ENCODE measurements at regions not wholly inside any gene's neighbourhood (a gene's known extent, or its start where the extent isn't known, plus 50 kb on each side); places are given as distances from the start of the nearest gene placed in this dataset.

- no peak for TF ChIP-seq CTCF (IDR thresholded peaks at IDR 0.05; ENCODE audit: extremely low read depth, missing control alignments)
- no peak for DNase-seq (ENCODE audit: low spot score)
These were observed 91.1 kb upstream of the KCNMB2 start for GRCh38 chr3:178445139-178445538.

- no peak for TF ChIP-seq CTCF (IDR thresholded peaks at IDR 0.05; ENCODE audit: extremely low read depth, missing control alignments)
- no peak for DNase-seq (ENCODE audit: low spot score)
These were observed 90.2 kb upstream of the KCNMB2 start for GRCh38 chr3:178446059-178446458.

- no peak for DNase-seq (ENCODE audit: low spot score)
- no peak for TF ChIP-seq CTCF (IDR thresholded peaks at IDR 0.05; ENCODE audit: extremely low read depth, missing control alignments)
These were observed 85.8 kb upstream of the KCNMB2 start for GRCh38 chr3:178450476-178450875.

GRCh38 chr3:178451799-178452198, 84.4 kb upstream of the KCNMB2 start:
- no peak for TF ChIP-seq CTCF (IDR thresholded peaks at IDR 0.05; ENCODE audit: extremely low read depth, missing control alignments)
- DNase-seq (ENCODE audit: low spot score): no peak

- TF ChIP-seq CTCF (IDR thresholded peaks at IDR 0.05; ENCODE audit: extremely low read depth, missing control alignments): no peak
- no peak for DNase-seq (ENCODE audit: low spot score)
These were observed 81.5 kb upstream of the KCNMB2 start for GRCh38 chr3:178454726-178455125.

- TF ChIP-seq CTCF (IDR thresholded peaks at IDR 0.05; ENCODE audit: extremely low read depth, missing control alignments): no peak
- DNase-seq (ENCODE audit: low spot score): no peak
These were observed 81.0 kb upstream of the KCNMB2 start for GRCh38 chr3:178455226-178455625.

- no peak for DNase-seq (ENCODE audit: low spot score)
- no peak for TF ChIP-seq CTCF (IDR thresholded peaks at IDR 0.05; ENCODE audit: extremely low read depth, missing control alignments)
These were observed 80.3 kb upstream of the KCNMB2 start for GRCh38 chr3:178455946-178456345.
